ACHN (cell line): ENCODE measurements at regions not wholly inside any gene's neighbourhood (a gene's known extent, or its start where the extent isn't known, plus 50 kb on each side); places are given as distances from the start of the nearest gene placed in this dataset.

Experiments
- DNase-seq: peaks from one replicate; pipeline ENCODE4 v3.0.0-alpha.2; 2015
- in situ Hi-C: cut with HindIII; loops from 2 replicates; pipeline ENCODE4 v1.10.0; 2017; ENCODE audit warnings: low sequenced_read_pairs, low pct_ligation_motif_present, low pct_unique_long_range_greater_than_20kb

DNA sequence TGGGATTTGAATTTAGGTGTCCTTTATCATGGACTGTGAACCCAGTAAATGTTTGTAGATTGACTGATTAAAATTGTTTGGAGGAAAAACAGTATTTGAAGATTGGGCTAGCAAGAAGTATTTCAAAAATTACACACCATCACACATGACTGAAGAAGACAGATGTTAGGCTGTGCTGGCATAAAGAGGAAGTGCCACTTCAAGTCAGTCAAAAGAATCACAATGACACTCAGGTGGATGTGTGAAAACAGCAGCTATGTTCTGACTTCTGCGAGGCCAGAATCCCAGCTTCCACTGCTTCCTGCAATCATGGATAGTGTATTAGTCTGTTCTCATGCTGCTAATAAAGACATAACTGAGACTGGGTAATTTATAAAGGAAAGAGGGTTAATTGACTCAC, 393.3 kb downstream of the DMRT2 start:
- no peak for DNase-seq
- in situ Hi-C loops = no loop called here

DNA sequence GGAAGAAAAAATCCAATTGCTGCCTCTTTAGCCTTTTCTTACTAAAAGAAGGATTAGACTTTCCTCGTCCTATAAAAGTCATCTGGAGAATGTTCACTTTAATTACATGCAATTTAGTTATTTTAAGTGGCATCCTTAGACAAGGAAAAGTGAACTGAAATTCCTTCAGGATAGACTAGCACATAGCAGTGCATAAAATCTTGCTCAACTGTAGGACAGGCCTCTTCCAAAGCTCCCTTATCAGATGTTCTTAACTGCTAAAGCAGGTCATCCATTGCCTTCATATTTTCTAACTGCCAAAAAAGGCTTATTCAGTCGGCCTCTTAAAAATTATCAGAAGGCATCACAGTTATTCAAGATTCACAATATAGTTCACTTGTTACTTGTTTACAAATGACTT, 396.5 kb downstream of the DMRT2 start:
- no peak for DNase-seq
- in situ Hi-C loops = no loop called here

DNA sequence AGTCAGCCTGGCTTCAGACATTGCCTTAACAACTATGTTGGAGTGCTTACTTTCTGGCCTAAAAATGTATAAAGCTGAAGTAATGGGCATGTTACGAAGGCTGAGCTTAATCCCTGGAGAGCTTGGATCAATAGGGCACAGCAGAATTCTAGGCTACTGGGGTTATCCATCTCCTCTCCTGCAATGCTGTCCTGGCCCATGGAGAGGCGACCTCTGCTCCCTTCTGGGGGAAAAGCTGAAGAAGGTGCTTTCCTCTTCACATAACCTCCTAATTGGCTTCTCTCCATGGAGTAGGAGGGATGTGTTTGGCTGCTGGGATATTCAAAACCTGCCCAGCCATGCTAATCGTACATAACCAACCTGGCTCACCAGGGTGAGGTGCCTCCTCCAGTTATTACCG, 403.5 kb downstream of the DMRT2 start:
- DNase-seq = no peak
- in situ Hi-C loops = no loop called here

DNA sequence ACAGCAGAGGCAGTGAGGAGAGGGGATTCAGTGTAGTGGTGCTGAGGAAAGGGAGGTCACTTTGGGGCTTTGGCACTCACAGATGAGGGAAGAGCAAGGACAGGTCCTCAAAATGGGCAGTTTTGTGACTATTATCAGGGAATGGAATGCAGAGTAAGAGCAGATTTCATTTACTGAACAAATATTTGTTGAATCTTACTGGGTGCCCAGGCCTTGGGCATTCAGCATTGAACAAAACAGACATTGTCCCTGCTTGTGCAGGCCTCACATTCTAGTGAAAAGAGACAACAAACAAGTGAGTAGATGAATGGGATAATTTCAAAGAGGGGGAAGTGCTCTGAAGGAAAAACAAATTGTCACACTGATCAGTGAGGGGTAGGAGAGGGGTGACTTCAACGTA, 404.1 kb downstream of the DMRT2 start:
- no peak for DNase-seq
- in situ Hi-C loops = no loop called here

DNA sequence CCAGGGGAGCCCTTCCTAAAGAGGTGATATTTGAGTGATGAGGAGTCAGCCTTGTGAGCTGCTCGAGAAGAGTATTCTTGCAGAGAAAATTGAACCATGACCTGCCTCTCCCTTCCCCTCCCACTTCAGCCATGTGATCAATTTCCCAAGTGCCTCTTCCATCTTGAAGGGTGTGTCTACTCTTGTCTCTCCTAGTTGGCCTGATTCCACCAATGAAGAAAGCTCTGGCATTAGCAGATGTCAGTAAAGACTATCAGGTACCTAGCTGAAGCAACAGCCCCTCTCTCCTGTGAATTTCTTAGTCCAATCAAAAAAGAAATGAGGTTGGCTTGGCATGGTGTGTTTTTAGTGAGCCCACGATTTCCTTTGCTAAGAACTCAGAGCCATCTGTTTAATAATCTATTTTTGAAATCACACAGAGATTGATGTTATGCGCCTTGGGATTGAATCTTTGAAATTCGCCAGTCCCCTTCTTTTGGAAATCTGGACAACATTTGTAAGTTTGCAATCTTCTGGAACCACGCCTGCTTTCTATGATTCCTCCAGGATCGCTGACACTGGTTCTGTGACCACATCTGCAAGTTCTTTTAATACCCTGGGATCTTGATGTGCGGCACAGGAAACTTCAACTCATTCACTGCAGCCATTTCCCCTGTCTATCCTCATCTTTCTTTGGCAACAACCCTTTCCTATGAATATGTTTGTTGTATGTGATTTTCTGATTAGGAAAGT, 404.6 kb downstream of the DMRT2 start:
- no peak for DNase-seq
- in situ Hi-C loops = no loop called here

DNA sequence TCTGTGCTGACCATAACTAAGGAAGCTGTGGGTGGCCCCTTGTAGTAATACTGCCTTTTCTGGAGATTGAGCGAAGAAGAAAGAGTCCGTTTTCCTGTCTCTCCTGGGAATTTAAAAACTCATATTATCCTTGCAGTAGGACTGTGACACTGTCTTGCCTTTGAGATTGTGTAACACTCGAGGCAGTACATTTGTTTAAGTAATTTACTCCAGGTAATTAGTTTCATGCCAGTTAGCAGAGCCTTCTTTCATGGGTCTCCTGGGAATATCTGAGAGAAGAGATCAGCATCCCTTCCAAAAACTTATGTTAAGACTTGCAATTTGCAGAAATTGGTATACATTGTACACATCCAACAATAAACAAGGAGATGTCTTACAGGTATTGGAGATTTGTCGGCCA, 405.6 kb downstream of the DMRT2 start:
- in situ Hi-C loops = no loop called here

DNA sequence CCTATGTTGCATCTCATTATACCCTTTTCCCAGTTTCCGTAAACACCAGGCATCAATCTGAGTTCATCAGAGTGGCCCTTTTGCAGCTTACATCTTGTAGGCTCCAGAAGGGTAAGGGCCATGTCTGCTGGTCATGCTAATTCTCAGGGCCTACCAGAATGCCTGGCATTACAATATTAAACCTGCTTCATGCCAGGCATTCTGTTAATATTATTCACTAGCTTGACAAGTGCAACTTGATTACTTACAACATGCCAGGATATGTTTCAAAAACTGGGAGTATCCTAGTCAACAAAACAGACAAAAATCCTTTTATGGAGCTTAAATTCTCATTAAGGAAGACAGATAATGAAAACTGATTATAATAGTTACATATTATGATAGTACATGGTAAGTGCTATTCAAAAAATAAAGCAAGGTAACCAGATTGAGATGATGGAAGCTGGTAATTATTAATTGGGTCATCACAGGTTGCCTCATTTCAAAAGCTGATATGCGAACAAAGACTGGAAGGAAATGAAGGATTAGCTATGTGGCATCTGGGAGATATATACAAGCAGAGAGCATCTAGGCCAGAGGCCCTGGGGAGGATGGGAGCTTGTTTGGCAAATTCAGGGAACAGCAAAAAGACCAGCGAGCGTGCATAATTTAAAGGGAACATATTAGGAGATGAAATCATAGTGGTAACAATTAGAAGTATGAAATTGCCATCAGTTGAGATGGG, 406.3 kb downstream of the DMRT2 start:
- no peak for DNase-seq
- in situ Hi-C loops = no loop called here

More for the DNA sequence above, 405.6 kb downstream of the DMRT2 start:
- no peak for DNase-seq

DNA sequence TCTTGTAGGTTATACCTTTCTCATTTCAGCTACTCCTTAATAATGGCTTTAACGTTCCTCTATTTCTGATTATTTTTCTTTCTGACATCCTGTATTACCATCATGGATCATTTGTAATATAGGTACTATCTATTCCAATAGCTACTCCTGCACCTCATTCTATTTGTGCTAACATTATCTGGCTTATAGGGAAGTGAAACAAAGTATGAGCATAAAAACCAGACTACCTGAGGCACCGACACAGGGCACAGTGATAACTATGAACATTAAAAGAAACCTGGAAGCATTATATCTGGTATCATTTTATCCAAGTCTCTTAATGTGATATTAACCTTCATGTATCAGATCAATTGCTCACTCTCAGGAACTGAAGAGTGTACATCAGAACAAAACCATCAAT, 407.3 kb downstream of the DMRT2 start:
- DNase-seq = no peak
- in situ Hi-C loops = no loop called here

DNA sequence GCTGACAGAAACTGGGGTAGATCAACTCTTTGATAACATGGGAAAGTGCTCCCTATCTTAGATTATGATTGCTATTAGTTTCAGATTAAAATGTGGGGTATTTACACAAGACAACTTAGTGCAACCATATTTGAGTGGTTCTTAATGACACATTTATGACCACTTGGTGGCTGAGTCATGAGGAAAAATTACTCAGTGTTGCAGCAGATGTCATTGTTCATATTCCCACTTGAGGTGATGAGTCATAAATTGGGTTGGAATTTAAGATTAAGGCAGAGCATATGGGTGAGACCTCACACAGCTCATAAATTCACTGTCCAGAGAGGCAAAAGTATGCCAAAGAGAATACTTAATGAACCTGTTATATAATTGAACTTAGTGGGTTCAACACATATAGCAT, 408.3 kb downstream of the DMRT2 start:
- peak; percentile 58 for DNase-seq
- in situ Hi-C loops = no loop called here

DNA sequence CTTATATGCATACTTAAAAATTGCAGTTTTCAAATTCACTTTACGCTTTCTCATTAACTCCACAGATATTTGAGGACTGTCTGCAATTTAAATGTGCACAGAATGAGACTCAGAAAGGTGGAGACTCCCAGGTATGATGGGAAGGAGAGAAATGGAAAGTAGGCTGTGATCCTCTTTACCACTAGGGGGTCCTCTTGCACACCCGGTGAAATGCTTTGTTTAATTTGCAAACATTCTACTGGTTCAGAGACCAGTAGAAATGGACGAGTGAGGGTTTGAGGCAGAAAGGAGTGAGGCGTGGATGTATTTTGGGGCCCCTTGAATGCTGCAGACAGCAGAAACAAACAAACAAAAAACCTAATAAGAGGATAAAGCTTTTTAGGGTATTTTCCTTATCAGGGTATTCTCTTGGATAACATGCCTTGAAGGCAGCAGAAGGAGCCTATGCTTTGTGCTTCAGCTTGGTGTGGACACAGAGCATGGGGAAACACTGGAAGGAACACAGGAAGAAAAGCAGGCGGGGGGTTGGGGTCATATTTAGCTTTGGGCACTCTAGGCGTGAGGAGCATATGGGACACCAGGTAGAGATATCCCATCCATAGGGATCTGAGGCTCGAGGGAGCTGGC, 410.1 kb downstream of the DMRT2 start:
- in situ Hi-C loops = no loop called here

DNA sequence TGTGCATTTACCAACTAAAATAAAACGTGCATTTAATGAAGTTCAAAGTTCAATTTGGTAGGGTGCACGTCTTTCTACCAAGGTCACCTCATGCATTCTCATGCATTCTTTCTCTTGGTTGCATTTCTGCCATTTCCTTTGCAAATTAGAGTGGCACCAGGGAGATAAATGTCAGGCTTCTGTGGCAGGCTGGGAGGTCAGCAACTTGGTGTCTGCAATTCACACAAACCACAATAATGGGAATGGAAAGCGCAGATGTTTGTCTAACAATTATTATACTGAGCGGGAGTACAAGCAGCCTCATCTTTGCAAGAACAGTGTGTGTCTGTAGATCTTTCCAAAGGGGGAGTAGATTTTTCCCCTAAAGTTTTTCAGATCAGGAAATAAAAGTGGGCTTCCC, 411.7 kb downstream of the DMRT2 start:
- in situ Hi-C loops = no loop called here
- DNase-seq = no peak

More for the DNA sequence above, 410.1 kb downstream of the DMRT2 start:
- peak; percentile 29 for DNase-seq

DNA sequence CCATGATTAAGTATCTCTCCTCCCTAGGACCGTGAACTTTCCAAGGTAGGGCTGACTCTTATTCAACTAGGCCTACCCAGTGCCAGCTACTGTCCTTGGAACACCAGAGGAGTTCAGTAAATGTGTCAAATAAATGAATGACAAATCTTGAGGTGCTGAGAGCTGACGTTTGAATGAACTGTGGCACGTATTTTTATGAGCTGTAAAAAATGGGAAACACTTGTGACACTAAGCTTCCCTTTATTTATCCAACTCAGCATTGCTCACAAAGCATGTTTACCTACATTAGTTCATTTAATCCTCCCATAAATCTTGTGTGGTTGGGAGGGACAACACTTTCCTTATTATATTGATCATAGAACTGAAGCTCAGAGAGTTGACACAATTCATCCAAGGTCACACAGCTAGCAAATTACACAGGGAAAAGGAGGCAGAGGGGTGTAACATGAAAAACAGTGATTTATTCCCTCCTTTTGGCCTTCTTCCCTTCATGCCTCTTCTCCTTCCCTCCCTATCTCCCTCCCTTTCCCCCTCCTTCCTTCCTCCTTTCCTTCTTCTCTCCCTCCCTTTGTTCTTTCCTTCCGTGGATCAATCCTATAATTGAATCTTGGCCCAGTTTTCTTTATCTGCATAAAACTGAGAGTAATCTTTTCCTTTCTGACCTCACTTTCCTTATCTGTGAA, 412.6 kb downstream of the DMRT2 start:
- DNase-seq = no peak
- in situ Hi-C loops = no loop called here

DNA sequence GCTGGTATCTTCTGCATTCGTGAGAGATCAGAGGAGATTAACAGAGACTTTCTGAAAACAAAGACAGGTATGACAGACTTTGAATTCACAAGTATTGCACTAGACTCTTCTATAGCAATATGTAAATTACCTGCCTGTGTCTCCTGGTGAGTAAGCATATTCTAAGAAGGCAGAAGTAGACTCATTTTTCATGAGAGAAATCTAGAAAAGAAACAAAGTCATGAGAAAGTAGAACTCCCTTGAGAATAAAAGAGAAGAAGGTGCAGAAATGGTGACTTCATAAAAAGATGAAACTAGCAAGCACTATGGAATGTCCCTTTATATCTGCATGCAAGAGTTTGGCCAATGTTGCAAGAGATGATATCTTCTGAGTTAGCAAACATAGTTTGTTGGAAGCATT, 419.8 kb downstream of the DMRT2 start:
- no peak for DNase-seq
- in situ Hi-C loops = no loop called here

DNA sequence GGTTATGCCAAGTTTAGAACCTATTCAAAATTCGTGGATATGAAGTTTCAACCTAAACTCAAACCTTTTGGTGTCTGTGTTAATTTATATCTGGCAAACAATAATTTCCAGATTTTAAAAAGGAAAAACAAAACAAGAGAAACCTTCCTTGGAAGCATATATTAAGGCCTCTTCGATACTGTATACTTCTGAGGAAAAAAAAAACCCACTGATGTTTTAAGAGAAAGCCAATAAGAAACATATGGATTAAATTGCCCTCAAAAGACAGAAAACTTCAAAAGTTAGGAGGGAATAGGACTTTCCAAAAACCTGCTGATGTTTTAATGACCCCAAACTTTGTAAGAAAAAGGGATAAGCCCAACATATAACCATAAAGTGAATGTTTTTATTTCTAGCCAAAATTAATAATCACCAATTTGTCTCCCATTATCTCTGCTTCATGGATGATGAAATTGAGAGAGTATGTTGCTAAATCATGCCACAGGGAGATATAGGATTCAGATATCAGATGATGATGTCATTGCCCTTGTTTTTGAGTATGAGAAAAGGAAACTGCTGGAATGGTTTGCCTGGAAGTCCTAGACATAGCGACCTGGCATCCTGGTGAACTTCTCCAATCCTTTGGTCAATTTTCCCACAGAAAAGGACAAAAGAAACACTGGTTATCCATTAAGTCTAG, 423.9 kb downstream of the DMRT2 start:
- in situ Hi-C loops = no loop called here
- DNase-seq = no peak

DNA sequence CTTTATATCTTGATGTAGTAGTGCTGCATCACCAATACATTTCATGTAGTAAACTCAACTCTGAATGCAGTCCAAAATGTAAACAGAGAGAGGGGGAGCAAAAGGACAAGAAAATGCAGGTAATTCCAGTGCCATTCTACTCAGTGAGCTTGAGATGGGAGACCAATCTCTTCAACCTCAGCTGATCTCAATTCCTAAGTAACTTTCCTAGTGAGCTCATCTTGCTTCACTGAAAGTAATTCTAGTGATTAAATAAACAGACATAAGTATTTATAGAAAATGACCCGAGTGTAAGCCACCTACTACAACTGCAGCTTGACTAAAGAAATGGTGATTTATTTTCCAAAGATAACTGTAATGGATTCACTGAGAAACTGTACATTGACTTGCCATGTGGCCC, 424.5 kb downstream of the DMRT2 start:
- in situ Hi-C loops = no loop called here
- no peak for DNase-seq

DNA sequence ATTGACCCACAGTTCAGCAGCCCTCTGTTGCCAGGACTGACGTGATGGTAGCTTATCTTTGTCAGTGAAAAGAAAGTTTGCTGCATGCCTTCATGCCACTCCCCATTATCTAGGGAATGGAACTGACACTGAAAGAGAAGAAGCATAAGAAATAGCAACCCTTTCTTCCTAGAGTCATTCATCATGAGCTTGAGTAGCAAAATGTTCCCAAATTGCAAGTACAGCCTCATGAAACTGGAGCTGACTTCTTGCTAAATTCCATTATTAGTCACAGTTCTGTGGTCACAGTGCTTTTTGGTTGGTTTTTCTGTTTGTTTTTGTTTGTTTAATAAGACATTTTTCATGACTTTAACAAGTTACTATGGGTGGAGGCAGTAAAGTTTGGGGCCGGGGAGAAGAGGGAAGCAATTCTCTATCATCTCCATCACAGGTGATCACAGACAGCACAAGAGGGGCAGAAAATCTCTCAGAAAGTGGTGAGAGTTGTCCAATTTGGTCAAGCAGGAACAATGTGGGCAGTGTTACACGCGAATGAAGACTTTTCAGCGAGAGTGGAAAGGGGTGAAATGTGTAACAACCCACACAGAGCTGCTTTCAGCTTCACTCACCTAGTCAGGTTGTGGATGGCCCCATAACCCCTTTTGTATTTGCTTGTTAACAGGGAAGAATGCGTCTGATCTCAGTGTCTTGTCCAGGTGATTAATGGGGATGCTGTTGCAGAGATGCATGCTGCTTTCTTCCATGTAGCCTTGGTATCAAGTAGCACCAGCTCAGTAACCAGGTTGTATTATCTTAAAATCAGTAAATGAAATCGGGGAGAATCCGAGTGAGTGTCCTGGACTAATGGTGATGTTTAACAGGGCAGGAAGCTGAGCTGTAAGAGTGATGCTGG, 440.4 kb downstream of the DMRT2 start:
- DNase-seq = no peak
- in situ Hi-C loops = no loop called here

DNA sequence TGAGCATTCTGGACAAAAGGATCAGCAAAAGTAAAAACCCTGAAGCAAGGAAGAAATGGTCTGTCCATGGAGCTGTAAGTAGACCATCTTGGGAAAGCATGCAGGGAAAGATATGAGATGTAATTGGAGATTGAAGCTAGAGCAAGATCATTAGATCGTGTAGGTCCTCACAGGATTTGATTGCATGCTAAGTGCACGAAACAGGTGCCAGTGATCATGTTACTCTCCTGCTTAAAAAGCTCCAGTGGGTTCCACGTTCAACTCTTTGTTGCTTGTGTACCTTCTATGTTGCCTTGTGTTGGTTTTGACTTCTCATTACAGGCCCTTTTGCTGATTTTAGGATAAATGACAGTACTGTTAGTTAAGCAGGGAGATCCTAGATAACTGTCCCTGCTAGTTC, 442.0 kb downstream of the DMRT2 start:
- in situ Hi-C loops = no loop called here
- DNase-seq = no peak
